GM12873 (cell line): ENCODE measurements at regions not wholly inside any gene's neighbourhood (a gene's known extent, or its start where the extent isn't known, plus 50 kb on each side); places are given as distances from the start of the nearest gene placed in this dataset.

ENCODE experiments used
- CTCF ChIP-seq: IDR thresholded peaks from 2 replicates; pipeline ENCODE4 v1.5.1; 2012; ENCODE audit warnings: low read depth, mild to moderate bottlenecking, moderate library complexity, low read length, control low read depth; ENCODE audit not compliant: insufficient read depth; ENCODE audit errors: missing control alignments

DNA sequence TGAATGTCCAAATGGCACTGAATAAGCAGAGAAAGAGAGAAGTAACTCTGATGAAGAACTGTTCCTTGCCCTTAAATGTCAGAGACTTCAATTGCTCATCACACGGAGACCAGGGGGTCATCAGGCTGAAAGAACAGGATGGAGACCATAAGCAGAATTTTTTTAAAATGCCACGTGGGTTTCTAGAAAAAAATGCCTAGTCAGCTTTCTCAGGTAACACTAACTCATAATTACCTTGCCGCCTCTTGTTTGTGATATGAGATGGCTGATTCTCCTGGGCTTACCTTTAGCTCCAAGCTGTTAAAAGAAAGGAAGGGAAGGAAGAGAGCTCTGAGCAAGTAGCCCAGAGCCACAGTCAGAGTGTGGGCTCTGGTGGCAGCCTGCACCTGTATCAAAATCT lies 372.0 kb downstream of the GPAM start:
- TF ChIP-seq CTCF = no peak

DNA sequence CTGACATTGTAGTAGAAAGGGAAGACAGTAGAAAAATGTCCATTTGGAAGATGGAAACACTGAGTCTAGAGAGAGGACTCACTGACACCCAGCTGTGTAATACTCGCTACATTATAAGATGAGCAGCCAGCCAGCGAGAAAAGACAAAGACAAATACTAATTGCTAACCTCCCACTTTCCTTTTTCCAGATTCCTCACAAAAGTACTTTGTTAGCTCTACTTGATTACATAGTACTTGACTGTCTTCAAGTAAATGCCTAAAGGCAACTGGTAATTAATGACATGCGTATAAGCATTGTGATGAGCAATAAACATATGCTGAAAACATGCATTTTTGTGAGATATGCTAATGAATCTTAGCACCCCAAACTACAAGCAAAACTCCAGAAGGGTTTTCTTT lies 363.1 kb downstream of the GPAM start:
- TF ChIP-seq CTCF = no peak

GRCh38 chr10:111821871-111822270 lies 361.7 kb downstream of the GPAM start:
- TF ChIP-seq CTCF = no peak

DNA sequence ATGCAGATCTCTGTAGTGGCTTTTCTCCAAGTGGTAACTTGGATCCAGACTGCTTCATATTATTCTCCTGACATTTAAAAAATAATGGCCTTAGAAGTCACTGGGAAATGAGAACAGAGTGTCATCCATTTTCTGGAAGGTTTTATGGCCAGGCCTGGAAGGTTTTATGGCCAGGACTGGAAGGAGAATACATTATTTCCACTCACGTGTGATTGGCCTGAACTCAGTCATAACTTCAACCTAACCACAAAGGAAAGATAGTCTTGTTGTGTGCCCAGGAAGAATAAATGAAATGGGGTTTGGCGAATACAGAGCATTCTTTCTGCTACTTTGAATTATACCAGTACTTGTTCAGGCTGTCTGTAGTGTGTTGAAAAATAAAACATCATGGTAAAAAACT lies 360.9 kb downstream of the GPAM start:
- TF ChIP-seq CTCF = no peak

DNA sequence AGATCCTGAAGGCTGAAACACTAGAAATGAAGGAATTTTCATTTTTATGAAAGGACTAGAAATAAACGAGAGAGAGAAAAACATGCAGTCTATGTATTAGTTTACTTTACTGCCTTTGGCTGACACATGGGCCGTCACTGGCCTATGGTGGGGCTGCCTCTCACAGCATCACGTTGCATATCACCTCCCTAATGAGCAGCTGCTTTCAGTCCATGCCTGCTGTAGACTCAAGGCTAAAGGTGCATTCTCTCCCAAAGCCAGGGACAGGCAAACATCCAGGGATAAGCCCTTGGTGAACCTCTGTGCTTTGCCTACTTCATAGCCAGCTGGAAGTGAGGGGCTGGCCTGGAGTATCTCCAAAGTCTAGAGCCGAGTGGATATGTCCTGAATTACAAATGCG lies 359.4 kb downstream of the GPAM start:
- TF ChIP-seq CTCF = no peak

DNA sequence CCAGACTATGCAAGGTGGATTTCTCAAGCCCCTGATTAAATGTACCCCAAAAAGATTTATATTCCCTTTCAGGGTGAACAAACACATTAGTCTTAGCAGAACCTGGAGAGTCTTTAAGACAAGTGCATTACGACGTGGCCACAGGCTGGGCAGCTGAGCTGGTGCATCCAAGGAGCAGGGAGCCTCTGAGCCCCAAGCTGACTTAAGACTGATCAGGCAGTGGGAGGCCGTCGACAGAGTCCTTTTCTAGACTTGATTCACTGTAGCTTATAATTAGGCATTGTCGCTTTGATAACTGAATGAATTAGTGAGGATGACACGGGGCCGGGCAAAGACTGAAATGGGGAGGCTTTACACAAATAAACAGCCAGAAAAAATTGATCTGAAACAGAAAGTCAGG lies 353.2 kb downstream of the GPAM start:
- no peak for TF ChIP-seq CTCF

DNA sequence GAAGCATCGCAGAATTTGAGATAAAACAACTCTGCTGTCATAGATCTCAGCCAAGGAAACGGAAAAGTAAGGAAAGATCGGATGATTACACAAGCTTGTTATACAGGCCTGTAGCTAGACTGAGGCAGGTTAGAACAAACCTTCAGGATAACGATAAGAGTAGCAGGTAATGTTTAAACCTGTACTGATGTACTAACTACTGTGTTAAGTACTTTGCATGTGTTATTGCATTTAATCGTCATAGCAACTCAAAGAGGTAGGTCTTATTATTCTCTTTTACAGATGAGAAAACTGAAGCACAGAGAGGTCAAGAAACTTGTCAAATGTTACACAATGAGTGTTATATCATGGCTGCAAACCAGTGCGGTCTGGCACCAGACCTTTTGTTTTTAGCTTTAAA lies 352.5 kb downstream of the GPAM start:
- TF ChIP-seq CTCF = no peak

- TF ChIP-seq CTCF = no peak
Observed at GRCh38 chr10:111833251-111833650, 350.3 kb downstream of the GPAM start.
